Epithelial cell of proximal tubule (primary cell): ENCODE measurements at regions not wholly inside any gene's neighbourhood (a gene's known extent, or its start where the extent isn't known, plus 50 kb on each side); places are given as distances from the start of the nearest gene placed in this dataset.

Experiments
- DNase-seq: peaks from one replicate; pipeline ENCODE4 v3.0.0-alpha.2; 2011; ENCODE audit warnings: low read depth
- H3K4me3 ChIP-seq: 2 replicates; pipeline ENCODE4 v1.5.1; 2011; ENCODE audit warnings: low read depth, mild to moderate bottlenecking, low read length
- TF ChIP-seq, protein P1 (sequence below): conservative IDR thresholded peaks from 2 replicates; pipeline ENCODE4 v1.5.1; 2012; ENCODE audit warnings: low read depth, mild to moderate bottlenecking, low read length

- DNase-seq: no peak
- TF ChIP-seq, protein P1, sequence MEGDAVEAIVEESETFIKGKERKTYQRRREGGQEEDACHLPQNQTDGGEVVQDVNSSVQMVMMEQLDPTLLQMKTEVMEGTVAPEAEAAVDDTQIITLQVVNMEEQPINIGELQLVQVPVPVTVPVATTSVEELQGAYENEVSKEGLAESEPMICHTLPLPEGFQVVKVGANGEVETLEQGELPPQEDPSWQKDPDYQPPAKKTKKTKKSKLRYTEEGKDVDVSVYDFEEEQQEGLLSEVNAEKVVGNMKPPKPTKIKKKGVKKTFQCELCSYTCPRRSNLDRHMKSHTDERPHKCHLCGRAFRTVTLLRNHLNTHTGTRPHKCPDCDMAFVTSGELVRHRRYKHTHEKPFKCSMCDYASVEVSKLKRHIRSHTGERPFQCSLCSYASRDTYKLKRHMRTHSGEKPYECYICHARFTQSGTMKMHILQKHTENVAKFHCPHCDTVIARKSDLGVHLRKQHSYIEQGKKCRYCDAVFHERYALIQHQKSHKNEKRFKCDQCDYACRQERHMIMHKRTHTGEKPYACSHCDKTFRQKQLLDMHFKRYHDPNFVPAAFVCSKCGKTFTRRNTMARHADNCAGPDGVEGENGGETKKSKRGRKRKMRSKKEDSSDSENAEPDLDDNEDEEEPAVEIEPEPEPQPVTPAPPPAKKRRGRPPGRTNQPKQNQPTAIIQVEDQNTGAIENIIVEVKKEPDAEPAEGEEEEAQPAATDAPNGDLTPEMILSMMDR: no peak
- no peak overlapping the region for H3K4me3 ChIP-seq
These were observed 416.1 kb downstream of the MN1 start for GRCh38 chr22:27385261-27385998.

GRCh38 chr22:27386186-27386585, 415.4 kb downstream of the MN1 start:
- TF ChIP-seq, protein P1: no peak
- peak; percentile 82 for DNase-seq
- no peak overlapping the region for H3K4me3 ChIP-seq

- DNase-seq: no peak
- no peak overlapping the region for H3K4me3 ChIP-seq
- TF ChIP-seq, protein P1: no peak
These were observed 414.0 kb downstream of the MN1 start for GRCh38 chr22:27387561-27387960.

DNA sequence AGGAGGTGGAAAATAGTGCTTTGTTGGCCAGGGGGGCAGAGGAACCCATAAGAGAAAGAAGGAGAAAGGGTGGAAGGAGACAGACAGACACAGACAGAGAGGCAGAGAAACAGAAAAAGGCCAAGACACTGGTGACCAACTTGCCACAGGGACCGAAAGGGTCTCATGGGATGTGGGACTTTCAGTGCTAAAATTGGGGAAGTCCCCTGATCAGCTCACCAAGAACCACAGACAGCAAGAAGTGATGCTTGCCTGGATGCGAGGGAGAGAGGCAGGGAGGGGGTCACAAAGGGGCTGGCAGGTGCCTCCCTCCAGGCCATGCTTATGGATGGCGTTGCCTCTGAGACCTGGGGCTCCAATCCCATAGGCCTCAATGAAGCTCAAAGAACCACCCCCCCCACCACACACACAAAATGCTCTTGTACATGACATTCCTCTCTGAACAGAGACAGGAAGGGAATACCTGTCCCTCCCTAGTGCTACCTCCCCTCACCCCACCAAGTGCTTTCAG, 413.4 kb downstream of the MN1 start:
- DNase-seq: no peak
- TF ChIP-seq, protein P1: no peak
- no peak overlapping the region for H3K4me3 ChIP-seq

GRCh38 chr22:27389727-27390075, 411.9 kb downstream of the MN1 start:
- no peak overlapping the region for H3K4me3 ChIP-seq
- TF ChIP-seq, protein P1: no peak
- no peak for DNase-seq

DNA sequence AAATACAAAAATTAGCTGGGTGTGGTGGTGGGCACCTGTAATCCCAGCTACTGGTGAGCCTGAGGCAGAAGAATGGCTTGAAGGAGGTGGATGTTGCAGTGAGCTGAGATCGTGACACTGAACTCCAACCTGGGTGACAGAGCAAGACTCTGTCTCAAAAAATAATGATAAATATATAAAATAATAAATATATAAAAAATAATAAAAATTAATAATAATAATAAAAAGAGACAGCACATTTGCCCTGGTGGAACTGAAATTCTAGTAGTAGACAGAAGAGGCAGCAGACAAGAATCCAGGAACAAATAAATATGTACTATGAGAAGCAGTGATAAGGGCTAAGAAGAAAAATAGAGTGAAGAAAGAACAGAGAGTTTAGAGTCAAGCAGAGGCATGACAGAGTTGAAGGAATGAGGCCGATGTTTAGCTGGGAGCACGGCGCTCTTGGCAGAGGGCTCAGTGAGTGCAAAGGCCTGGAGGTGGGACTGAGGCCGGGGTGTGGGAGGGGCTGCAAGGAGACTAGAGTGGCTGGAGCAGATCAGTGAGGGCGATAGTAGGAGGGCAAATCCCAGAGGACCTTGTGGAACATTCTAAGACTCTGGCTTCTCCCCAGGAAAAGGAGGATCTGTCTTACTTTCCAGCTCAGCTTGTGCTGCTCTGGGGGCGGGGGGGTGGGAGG, 410.3 kb downstream of the MN1 start:
- no peak overlapping the region for H3K4me3 ChIP-seq
- TF ChIP-seq, protein P1: no peak
- no peak for DNase-seq
